NCI-H146 treated with DMSO at 0.1 percent for 48 hours (cell line): ENCODE measurements at regions not wholly inside any gene's neighbourhood (a gene's known extent, or its start where the extent isn't known, plus 50 kb on each side); places are given as distances from the start of the nearest gene placed in this dataset.

ENCODE experiments used
- DNase-seq: peaks from one replicate; lab custom pipeline; 2025; ENCODE audit not compliant: unreplicated experiment; lab: John Stamatoyannopoulos, UW

DNA sequence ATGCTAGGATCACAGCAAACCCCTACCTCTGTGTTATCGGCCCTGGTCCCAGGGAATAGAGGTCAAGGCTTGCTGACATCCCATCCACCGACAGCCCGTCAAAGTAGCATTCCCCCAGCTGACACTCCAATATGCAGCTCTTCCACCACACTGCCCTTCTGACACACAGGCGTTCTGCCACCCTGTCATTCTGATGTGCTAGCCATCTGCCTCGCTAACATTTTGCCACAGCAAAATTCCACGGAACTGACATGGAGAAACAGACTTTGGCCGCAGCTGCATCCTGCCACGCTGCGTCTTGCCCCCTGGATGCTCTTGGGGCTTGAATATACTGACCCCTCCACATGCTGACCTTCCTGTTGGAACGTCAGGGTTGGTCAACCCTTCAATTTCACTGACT is 163.2 kb upstream of the CSF3R start:
- no peak for DNase-seq

DNA sequence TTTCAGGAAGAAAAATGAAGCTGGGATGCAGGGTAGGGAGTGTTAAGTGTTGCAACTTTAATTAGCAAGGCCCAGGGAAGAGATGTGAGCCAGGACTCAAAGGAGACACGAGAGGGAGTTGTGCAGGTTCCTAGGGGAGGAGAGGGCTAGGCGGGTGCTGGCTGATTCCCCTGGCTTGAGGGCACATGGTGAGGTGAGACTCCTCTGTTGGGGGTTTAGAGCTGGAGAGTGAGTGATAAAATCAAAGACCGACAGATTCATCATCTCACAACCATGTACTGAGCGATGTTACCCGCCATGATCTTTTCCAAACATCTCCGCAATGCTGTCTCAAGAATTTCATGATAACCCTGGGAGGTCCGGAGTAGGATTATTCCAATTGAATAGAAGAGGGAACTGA is 161.8 kb upstream of the CSF3R start:
- no peak for DNase-seq

DNA sequence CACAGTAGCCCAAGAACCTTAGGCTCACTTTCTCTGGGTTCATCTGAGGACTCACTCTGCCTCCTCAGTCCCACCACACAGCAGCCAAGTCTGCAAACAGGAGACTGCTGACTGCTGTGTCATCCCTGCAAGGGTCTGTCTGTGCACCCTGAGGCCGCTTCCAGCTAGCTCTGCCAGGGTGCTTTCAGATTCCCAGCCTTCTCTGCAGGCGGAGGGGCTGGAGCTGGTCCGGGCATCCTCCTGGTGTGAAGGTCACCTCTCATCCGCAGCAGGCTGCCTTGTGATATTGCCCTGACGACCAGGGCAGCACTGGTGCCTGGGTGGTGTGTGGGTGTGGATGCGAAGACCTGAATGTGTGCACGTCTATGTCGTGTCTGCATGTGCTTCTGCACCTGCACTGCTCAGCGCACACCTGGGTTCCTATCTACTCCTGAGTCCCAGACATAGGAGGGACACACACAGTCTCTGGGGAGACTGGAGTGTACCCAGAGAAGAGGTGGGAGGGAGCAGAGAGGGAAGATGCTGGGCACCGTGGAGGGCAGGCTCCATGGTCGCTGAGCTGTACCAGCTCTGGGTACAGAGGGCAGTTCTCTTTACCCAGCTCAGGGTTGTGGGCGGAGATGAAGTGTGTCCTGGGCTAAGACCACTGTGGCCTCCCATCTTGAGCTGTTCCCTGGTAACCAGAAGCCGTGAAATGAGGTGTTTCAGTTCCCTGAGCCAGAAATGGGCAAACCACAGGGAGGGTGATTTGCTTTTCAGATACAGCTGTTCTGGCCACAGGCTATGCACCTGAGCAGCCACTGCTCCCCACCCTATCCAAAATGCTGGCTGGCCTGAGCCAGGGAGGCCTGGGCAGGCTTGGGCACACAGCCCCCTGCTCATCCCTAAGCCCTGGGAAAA is 160.9 kb upstream of the CSF3R start:
- DNase-seq: no peak

DNA sequence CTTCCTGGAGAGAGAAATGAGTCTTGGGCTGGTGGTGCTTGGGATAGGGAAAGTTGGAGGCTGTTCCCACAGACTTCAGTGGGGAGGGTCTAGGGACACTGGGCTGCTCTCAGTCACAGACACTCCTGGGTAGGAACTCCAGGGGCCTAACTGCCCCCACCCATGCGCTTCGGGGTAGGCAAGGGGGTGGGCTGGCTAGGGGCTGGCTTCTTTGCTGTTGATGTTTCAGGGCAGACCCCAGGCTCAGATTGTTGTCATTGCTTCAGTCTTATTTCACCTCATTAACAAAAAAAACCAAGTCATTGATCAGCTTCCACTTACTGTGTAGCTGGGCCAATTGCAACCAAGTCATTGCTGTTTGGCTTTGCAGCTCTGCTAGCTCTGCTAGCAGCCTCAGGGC is 160.1 kb upstream of the CSF3R start:
- DNase-seq: no peak

DNA sequence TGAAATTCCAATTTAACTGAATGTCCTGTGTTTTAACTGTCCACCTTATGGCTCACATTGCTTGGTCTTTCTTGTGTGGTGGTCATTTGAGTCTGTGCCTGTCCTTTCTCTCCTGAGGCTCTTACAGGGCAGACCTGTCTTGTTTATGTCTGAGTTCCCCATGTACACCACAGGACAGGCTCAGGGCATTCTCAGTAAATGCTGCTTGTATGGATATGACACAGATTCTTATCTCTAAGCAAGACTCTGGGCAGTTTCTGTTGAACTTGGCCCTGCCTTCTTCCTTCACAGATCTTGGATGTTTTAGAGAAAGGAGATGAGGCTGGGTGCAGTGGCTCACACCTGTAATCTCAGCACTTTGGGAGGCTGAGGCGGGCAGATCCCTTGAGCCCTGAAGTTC is 159.1 kb upstream of the CSF3R start:
- no peak for DNase-seq

DNA sequence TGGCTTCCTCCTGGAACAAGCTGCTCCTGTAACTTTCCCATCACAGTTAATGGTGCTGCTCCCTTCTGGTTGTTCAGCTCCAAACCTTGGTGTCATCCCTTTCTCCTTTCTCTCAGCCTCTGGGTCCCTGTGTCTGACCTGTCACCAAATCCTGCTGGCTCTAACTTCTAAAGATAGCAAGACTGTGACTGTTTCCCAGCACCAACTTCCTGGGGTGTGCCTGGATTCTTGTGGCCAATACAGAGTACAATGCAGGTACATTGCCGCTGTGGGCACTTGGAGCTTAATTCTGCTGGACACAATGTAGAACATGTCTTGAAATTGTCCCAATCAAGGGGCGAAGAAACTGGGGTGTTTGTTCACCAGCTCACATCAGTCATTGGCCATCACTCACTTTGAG is 156.7 kb upstream of the CSF3R start:
- DNase-seq: no peak

DNA sequence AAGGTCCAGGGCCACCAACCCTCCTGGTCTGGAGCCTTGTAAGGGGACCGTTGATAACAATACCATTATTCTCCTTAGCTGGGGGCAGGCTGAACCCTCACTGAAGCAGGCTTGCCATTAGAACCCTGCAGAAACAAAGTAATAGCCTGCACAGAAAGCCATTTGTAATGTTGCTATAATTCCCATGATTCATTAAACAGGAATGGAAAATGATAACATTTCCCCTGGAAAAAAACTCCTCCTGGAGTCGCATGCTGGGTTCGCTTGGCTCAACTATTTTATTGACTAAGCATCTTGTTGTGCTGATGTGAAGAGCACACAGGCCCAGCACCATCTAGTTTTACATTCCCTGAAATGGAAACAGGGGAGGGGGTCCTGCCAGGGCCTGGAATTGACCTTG is 155.6 kb upstream of the CSF3R start:
- DNase-seq: no peak

DNA sequence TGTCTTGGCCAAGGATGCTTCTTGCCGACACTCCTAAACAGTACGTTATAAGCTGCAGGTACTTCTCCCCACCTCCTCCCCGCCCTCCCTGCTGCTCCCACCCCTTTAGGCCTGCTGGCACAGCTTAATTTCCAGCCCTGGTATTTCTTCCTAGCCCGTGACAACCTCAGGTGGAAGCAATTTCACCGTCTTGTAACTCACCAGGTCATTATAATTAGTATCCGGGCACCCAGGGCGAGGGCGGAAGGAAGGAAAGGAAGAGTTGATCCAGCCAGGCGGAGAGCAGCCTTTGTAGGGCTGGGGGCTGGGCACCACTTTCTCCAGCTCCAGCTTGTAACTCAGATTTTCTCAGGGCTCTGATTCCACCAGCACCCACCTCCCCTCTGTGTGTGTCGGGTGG is 153.5 kb upstream of the CSF3R start:
- DNase-seq: no peak

DNA sequence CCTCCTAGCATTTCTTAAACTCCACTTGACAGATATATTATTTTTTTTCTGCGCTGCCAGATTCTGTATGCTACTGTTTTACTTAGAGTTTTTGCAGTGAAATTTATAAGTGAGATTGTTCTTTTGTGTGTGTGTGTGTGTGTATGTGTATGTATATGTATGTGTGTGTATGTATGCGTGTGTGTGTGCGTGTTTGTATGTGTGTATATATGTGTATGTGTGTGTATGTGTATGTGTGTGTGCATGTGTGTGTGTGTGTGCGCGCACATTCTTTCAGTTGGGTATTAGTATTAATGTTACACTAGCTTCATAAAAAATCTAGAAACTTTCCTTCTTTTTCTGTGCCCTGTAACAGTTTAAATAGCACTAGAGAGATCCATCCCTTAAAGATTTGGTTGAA is 152.6 kb upstream of the CSF3R start:
- no peak for DNase-seq

DNA sequence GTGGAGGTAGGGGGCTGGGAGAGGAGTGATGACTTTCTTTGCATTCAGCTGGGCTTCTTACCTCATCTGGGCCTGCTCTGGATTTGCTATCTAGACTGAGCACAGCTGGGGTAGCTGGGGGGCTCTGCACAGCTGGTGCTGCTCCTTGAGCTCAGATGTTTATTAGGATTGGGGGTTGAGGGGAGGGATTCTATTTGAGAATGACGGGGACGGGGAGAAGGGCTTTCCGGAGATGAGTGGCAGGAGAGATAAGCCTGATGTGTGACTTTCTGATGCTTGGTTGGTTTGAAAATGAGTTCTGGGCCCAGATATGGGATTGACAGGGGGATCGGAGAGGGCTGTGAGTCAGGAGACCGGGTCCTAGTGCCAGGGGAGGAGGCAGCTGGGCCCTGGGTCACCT is 146.1 kb upstream of the CSF3R start:
- no peak for DNase-seq

DNA sequence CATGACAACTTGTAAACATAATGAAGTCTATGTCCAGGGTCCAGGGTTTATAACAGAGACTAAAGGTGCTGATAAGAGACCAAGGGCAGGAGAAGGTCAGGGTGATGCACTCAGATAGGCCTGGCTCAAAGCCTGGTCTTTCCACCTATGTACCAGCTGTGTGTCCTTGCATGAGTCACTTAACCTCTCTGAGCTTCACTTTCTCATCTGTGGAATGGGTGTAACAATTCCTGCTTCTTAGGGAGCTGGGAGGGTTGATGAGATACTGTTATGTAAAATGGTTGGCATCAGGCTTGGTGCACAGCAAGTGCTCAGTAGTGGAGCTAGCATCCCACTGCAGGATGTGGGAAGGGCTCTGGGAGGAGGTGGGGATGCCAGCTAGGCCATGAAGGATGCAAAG is 143.7 kb upstream of the CSF3R start:
- no peak for DNase-seq

DNA sequence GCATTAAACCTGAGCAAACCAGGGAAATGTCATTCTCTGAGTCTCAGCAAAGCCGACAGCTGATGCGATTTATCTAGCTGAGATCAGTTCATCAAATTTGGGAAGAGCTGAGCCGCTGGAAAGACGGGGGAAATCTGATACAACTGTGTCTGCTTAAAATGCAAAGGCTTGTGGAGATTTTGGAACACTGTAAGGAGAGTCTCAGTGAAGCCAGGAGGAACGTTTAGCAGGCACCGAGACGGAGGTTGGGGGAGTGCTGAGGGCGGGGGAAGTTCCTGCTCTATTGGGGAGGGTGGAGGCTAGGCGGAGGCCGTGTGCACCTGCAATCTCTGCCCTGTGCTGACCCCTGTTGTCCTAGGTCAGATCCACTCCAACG is 143.2 kb upstream of the CSF3R start:
- no peak for DNase-seq

DNA sequence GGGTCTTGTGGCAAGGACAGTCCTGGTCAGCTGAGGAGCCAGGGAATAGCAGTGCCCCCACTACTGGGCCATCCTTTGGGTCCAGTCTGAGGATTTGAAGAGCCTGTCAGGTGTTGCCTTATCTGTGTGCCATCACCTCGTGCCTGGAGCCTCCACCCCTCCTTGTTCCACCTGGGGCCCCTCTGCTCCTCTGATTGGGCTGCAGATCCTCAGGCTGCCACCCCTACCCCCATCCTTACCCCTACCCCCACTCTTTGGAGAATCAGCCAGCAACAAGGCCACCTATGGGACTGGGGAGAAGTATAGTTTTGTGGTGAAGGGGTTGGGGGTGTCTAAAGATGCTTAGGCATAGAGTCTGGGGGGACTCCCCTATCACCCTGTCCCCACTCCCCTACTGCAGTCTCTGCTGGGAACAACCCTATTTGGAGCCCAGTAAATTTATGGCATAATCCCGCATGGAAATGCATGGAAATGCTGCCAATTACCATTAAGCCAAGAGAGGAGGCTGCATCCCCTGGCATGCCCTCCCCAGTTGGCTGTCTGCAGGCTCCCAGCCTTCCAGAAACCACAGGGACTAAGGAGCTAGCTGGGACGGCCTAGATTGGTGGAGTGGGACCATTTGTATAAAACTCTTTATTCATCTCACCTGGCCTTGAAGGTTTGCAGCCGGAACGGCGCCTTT is 142.7 kb upstream of the CSF3R start:
- no peak for DNase-seq

DNA sequence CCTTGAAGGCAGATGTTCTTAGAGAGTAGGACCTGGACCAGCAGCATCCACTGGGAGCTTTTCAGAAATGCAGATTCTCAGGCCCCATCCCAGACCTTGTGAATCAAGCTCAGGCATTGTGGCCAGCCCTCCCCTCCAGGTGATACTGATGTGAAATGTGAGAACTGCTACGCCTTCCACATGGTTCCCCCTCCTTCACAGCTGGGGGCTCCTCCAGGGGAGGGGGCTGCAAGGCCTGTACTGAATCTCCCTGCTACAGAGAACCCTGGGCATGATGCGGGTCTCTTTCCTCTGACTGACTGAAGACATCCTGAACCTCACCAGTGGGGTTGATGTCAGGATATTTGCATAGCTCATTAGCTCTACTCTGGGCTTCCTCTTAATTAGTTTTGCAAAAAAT is 141.8 kb upstream of the CSF3R start:
- DNase-seq: no peak

DNA sequence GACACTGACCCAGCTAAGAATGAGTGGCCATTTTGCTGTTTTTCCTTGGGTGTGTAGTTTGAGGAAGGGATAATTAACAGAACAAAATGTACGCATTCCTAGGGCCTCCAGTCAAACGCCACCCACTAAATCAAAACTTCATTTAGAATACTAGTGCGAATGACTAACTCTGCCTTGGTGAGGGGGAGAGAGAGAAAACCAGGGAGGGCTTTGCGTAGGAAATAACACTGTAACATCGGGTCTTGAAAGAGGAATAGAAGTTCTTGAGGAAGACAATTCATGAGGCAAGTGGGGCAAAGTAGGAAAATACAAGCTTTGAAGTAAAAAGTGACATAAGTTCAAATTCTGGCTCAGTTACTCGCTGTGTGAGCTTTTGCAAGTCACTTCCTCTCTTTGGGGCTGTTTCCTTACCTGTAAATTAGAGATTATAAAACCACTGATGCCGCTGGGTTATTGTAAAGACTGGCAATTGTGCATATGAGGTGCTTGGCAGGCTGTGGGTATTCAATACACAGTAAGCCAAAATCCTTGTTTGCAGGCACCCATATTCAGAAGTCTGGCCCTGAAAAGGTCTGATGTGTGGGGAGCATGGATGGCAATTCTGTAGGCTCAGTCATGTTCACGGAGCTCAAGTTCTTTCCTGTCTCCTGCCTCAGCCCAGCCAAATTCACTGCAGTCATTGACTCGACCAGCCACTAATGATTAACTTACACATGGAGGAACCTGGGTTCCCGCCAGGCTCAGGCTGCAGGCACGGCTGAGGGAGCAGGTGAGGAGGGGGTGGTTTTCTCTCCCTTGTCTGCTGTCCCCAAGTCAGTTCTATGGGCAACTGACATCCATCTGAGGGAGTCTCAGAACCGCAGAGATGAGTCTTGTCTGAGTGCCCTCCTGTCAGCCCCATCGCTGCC is 140.3 kb upstream of the CSF3R start:
- DNase-seq: no peak

DNA sequence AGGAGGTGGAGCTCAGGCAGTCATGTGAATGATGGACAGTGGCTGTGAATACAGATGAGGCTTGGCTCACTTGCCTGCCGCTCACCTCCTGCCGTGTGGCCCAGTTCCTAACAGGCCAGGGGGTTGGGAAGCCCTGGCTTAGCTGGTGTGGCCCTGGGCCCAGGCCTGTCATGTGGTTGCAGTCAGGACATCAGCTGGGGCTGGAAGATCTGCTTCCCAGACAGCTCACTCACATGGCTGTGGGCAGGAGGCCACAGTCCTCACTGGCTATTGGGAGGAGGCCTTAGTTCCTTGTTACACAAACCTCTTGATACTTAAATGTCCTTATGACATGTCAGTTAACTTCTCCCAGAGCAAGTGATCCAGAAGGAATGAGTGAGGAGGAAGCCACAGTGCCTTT is 138.8 kb upstream of the CSF3R start:
- no peak for DNase-seq

DNA sequence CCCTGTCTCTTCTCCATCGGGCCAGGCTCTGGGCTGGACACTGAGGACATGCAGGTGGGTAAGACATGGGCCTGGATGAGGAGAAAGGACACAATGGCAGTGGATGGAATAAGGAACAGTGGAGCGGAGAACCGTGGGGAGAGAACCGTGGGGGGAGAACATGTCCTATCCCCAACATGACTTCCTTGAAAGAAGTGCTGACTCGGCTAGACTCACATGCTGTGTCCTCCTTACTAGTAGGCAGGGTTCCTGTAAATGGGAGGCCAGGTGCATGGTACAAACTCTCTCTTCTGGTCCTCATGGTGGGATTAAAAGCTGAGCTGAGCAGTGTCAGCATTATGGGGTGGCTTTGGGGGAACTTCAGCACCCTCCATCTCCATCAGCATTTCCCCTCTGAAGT is 137.4 kb upstream of the CSF3R start:
- no peak for DNase-seq

DNA sequence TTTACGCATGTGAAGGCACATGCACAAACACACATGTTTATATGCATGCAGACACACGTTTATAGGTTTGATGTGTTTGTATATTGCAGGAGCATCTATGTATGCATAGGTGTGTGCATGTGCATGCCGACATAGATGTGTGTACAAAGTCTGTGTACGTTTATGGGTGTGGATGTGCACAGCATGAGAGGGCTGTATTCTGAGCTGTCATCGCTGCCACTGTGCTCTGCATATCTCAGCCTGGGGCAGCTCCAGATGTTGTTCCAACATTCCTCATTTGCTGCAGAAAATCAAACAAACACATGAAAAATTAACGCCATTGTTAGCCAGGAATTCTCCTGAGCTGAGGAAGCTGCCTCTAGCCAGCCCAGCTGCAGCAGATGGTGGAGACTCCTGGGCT is 132.3 kb upstream of the CSF3R start:
- DNase-seq: no peak

DNA sequence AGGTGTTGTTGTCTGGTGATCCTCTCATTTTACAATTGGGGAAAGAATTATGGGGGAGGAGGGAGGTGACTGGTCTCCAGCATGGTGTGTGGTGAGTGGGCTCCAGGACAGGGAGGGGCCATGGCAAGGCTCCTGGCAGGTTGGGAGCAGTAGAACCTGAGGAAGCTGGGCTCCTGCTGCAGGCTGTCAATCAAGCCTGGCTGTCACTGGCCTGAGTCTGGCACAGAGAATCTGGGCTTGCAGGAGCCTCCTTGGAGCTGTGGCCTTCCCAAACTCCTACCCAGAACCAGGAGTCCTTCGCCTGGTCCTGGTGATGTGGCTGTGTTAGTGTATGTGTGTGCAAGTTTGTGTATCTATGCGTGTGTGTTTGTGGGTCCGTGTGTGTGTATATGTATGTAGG is 131.9 kb upstream of the CSF3R start:
- no peak for DNase-seq

DNA sequence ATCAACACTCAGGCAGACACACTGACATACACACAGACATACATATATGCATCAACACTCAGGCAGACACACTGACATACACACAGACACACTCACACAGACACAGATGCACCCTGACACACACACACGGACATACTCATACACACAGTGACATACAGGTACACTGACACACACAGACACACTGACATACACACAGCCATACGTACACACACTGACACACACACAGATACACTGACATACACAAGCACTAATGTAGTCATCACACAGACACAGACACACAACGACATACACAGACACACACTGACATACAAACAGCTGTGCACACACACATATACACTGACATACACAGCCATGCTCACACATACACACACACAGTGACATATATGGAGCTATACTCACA is 131.0 kb upstream of the CSF3R start:
- DNase-seq: no peak

DNA sequence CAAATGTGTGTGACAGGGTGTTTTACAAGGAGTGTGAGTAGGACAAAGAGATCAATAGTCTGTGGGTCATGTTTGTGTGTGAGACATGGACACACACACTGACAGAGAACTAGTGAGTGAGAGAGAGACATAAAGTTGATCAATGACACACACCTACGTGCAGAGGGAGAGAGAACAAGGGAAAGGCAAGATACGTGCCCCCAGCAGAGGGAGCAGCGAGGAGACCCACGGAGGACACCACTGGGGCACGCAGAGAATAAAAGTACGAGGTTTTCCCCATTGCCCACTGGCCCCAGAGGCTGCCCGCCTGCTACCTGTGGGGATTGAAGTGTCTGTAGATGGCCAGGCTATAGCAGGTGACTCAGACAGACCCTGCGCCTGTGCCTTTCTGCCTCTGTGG is 130.2 kb upstream of the CSF3R start:
- DNase-seq: no peak

DNA sequence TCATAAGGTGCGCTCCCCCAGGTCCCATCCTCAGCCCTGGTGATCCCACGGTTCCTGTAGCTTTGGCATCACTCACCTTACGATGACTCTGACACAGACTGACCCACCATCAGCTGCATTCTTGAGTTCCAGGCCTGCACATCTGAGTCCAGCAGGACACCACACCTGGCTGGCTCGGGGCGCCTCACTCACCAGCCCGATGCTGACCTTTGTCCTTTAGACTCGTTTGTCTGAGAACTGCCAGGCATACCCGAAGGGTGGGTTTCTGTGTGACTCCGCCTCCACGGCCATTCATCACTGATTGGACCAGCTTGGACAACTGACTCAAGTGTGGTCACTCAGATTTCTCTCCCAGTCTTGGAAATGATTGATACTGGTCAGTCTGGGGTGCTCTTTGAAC is 129.4 kb upstream of the CSF3R start:
- no peak for DNase-seq
